Esophagus muscularis mucosa (tissue), 3 donors: ENCODE measurements at regions not wholly inside any gene's neighbourhood (a gene's known extent, or its start where the extent isn't known, plus 50 kb on each side); places are given as distances from the start of the nearest gene placed in this dataset.

Experiments used
- CTCF ChIP-seq, 3 experiments: fragments of 200-600 bp in 2 of 3; fragments of 450-650 bp in 1 of 3; sonication (generic) in 2 of 3; IDR thresholded peaks; one replicate each; pipeline ENCODE4 v1.5.1; 2017 to 2019; ENCODE audit warnings: antibody characterized with exemption in 3 of 3, mild to moderate bottlenecking in 2 of 3, moderate library complexity in 1 of 3
- POLR2A ChIP-seq: fragments of 450-650 bp; IDR thresholded peaks from one replicate; pipeline ENCODE4 v1.6.1; 2017; ENCODE audit warnings: antibody characterized with exemption, moderate library complexity, mild to moderate bottlenecking, low read depth

GRCh38 chr16:26905336-26905735 lies 161.4 kb upstream of the C16orf82 start:
- TF ChIP-seq CTCF (IDR thresholded peaks at IDR 0.05) (no peak), POLR2A (no peak)
